ENCODE measurements at regions not wholly inside any gene's neighbourhood (a gene's known extent, or its start where the extent isn't known, plus 50 kb on each side); places are given as distances from the start of the nearest gene placed in this dataset.

- Histone ChIP-seq H2AFZ (ENCODE audit: control insufficient read depth, low read length) (no peak overlapping the region), H3K27ac (ENCODE audit: control insufficient read depth, insufficient read depth, low read length) (no peak overlapping the region), H3K79me2 (ENCODE audit: control insufficient read depth, insufficient read depth, low read length) (no peaks in the 10 kb centered on the region), H3K4me1 (ENCODE audit: control insufficient read depth, extremely low read depth, insufficient read depth, low read length) (peaks cover 32% of the 10 kb centered on the region), H3K27me3 (ENCODE audit: control insufficient read depth, extremely low read depth, insufficient read depth, low read length) (no peaks in the 10 kb centered on the region), H4K20me1 (ENCODE audit: control insufficient read depth, extremely low read depth, insufficient read depth, low read length) (no peaks in the 10 kb centered on the region), H3K4me2 (ENCODE audit: control insufficient read depth, extremely low read depth, insufficient read depth, low read depth, low read length) (no peak overlapping the region), H3K4me3 (ENCODE audit: control insufficient read depth in 2 of 3, extremely low read depth in 1 of 3, insufficient read depth in 2 of 3, low read depth in 1 of 3, low read length in 3 of 3) (no peak overlapping the region), H3K9ac (ENCODE audit: control insufficient read depth, extremely low read depth, insufficient read depth, low read length) (no peak overlapping the region), H3K9me3 (ENCODE audit: control insufficient read depth, low read depth, low read length) (no peaks in the 10 kb centered on the region), H3K9me1 (ENCODE audit: control insufficient read depth, extremely low read depth, insufficient read depth, low read length) (no peaks in the 10 kb centered on the region), H3K36me3 (ENCODE audit: control insufficient read depth in 2 of 2, extremely low read depth in 1 of 2, insufficient read depth in 2 of 2, low read length in 2 of 2) (no peaks in the 10 kb centered on the region)
- dilution Hi-C loops (cut with MboI; ENCODE audit: extremely low pct_ligation_motif_present, low sequenced_read_pairs) = no loop called here
- TF ChIP-seq EZH2 (IDR thresholded peaks at IDR 0.05; ENCODE audit: low read length) = no peak
- TF ChIP-seq CTCF (optimal IDR thresholded peaks at IDR 0.05 in 1 of 3, IDR thresholded peaks at IDR 0.05 in 1 of 3, conservative IDR thresholded peaks at IDR 0.05 in 1 of 3; ENCODE audit: extremely low read depth in 1 of 3, insufficient read depth in 2 of 3, low read length in 3 of 3) = no peak
- no peak for FAIRE-seq
- DNase-seq (ENCODE audit: low read depth, low spot score) = no peak
These were observed 98.2 kb upstream of the NR2F2 start for GRCh38 chr15:96232335-96232734.

DNA sequence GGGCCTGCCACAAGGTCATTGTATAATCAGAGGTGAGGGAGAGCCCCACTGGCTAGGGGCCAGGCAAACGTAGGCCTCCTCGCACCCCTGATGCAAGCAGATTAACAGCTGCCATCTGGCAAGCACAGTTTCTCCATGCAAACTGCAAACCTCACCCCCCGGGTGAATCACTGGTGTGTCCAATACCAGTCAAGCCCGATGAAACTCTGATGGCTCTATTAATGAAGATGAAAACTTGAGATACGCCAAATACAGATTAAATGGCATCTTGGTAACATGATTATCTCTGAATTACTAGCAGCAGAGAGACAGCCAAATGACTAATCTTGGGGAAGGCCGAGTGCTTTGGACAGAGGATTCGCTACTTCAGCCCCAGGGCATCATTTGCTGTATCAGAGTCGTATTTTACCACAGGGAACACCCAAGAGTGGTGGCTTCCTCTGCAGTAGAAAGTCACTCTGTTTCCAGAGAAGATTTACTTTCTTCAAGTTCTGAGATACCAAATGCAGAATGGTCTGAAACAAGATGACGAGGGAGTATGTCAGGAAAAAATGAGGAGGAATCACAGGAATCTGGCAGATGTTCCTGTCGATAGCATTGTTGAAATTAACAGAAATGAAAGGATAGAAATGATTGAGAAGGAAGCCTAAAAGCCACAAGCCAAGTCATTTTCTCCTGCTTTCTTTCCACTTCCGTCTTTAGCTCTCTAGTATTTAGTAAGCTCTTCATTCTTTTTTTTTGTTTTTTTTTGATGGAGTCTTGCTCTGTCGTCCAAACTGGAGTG, 96.2 kb upstream of the NR2F2 start:
- Histone ChIP-seq H3K27me3 (ENCODE audit: control insufficient read depth, extremely low read depth, insufficient read depth, low read length) (no peaks in the 10 kb centered on the region), H3K4me3 (ENCODE audit: control insufficient read depth in 2 of 3, extremely low read depth in 1 of 3, insufficient read depth in 2 of 3, low read depth in 1 of 3, low read length in 3 of 3) (peak overlapping the region in 1 of 3 experiments; percentile 22), H3K79me2 (ENCODE audit: control insufficient read depth, insufficient read depth, low read length) (no peaks in the 10 kb centered on the region), H3K4me2 (ENCODE audit: control insufficient read depth, extremely low read depth, insufficient read depth, low read depth, low read length) (peak overlapping the region; percentile 78), H3K27ac (ENCODE audit: control insufficient read depth, insufficient read depth, low read length) (peak overlapping the region; percentile 59), H2AFZ (ENCODE audit: control insufficient read depth, low read length) (peak overlapping the region; percentile 52), H4K20me1 (ENCODE audit: control insufficient read depth, extremely low read depth, insufficient read depth, low read length) (no peaks in the 10 kb centered on the region), H3K9ac (ENCODE audit: control insufficient read depth, extremely low read depth, insufficient read depth, low read length) (peak overlapping the region; percentile 34), H3K36me3 (ENCODE audit: control insufficient read depth in 2 of 2, extremely low read depth in 1 of 2, insufficient read depth in 2 of 2, low read length in 2 of 2) (no peaks in the 10 kb centered on the region), H3K9me1 (ENCODE audit: control insufficient read depth, extremely low read depth, insufficient read depth, low read length) (no peaks in the 10 kb centered on the region), H3K4me1 (ENCODE audit: control insufficient read depth, extremely low read depth, insufficient read depth, low read length) (peaks cover 32% of the 10 kb centered on the region), H3K9me3 (ENCODE audit: control insufficient read depth, low read depth, low read length) (no peaks in the 10 kb centered on the region)
- FAIRE-seq (peak; percentile 84), DNase-seq (ENCODE audit: low read depth, low spot score) (peak; percentile 40)
- TF ChIP-seq EZH2 (IDR thresholded peaks at IDR 0.05; ENCODE audit: low read length) = no peak
- TF ChIP-seq CTCF (optimal IDR thresholded peaks at IDR 0.05 in 1 of 3, IDR thresholded peaks at IDR 0.05 in 1 of 3, conservative IDR thresholded peaks at IDR 0.05 in 1 of 3; ENCODE audit: extremely low read depth in 1 of 3, insufficient read depth in 2 of 3, low read length in 3 of 3) = no peak
- dilution Hi-C loops (cut with MboI; ENCODE audit: extremely low pct_ligation_motif_present, low sequenced_read_pairs) = no loop called here

Data from keratinocyte (primary cell).